ENCODE measurements at regions not wholly inside any gene's neighbourhood (a gene's known extent, or its start where the extent isn't known, plus 50 kb on each side); places are given as distances from the start of the nearest gene placed in this dataset.

GRCh38 chr10:44153918-44154670 lies 230.8 kb downstream of the CXCL12 start:
- DNase-seq: no peak
- Histone ChIP-seq H3K4me3 (no peak overlapping the region), H3K27me3 (no peaks in the 10 kb centered on the region), H3K9me3 (no peaks in the 10 kb centered on the region), H3K36me3 (ENCODE audit: low read depth, missing control alignments) (no peaks in the 10 kb centered on the region), H3K27ac (no peak overlapping the region), H3K4me1 (no peaks in the 10 kb centered on the region)
- intact Hi-C loops (cut with DNase I; ENCODE audit: low total_unique reads): no loop called here
- 86 to 91% methylated on average over 5 of the region's 5 CpGs for WGBS, 2 donors
- no peak for TF ChIP-seq POLR2A (IDR thresholded peaks at IDR 0.05)
- TF ChIP-seq CTCF (IDR thresholded peaks at IDR 0.05): no peak

GRCh38 chr10:44143556-44143955 lies 241.3 kb downstream of the CXCL12 start:
- H3K4me1 ChIP-seq: no peaks in the 10 kb centered on the region
- H3K4me3 ChIP-seq: no peak overlapping the region
- TF ChIP-seq POLR2A (IDR thresholded peaks at IDR 0.05): no peak
- no peak for TF ChIP-seq CTCF (IDR thresholded peaks at IDR 0.05)
- no peaks in the 10 kb centered on the region for H3K27me3 ChIP-seq
- H3K27ac ChIP-seq: no peak overlapping the region
- DNase-seq: no peak
- H3K9me3 ChIP-seq: no peaks in the 10 kb centered on the region
- no peaks in the 10 kb centered on the region for H3K36me3 ChIP-seq (ENCODE audit: low read depth, missing control alignments)
- intact Hi-C loops (cut with DNase I; ENCODE audit: low total_unique reads): no loop called here

GRCh38 chr10:44132361-44133289 lies 252.3 kb downstream of the CXCL12 start:
- 72 to 74% methylated on average over 10 to 11 of the region's 11 CpGs for WGBS, 2 donors
- no peaks in the 10 kb centered on the region for H3K4me1 ChIP-seq
- H3K9me3 ChIP-seq: no peaks in the 10 kb centered on the region
- no peak overlapping the region for H3K4me3 ChIP-seq
- intact Hi-C loops (cut with DNase I; ENCODE audit: low total_unique reads): no loop called here
- no peaks in the 10 kb centered on the region for H3K36me3 ChIP-seq (ENCODE audit: low read depth, missing control alignments)
- no peak overlapping the region for H3K27ac ChIP-seq
- H3K27me3 ChIP-seq: no peaks in the 10 kb centered on the region
- DNase-seq: peak; percentile 15
- no peak for TF ChIP-seq POLR2A (IDR thresholded peaks at IDR 0.05)
- no peak for TF ChIP-seq CTCF (IDR thresholded peaks at IDR 0.05)

- H3K9me3 ChIP-seq: no peaks in the 10 kb centered on the region
- H3K36me3 ChIP-seq (ENCODE audit: low read depth, missing control alignments): no peaks in the 10 kb centered on the region
- intact Hi-C loops (cut with DNase I; ENCODE audit: low total_unique reads): no loop called here
- TF ChIP-seq POLR2A (IDR thresholded peaks at IDR 0.05) (no peak), CTCF (IDR thresholded peaks at IDR 0.05) (no peak)
- no peak overlapping the region for H3K27ac ChIP-seq
- peaks cover 6% of the 10 kb centered on the region for H3K4me1 ChIP-seq
- H3K27me3 ChIP-seq: no peaks in the 10 kb centered on the region
- 57 to 65% methylated on average over 5 of the region's 5 CpGs for WGBS, 2 donors
- H3K4me3 ChIP-seq: no peak overlapping the region
- no peak for DNase-seq
Observed at GRCh38 chr10:44126291-44126717, 258.6 kb downstream of the CXCL12 start.
